NCI-H774 (cell line): ENCODE measurements at regions not wholly inside any gene's neighbourhood (a gene's known extent, or its start where the extent isn't known, plus 50 kb on each side); places are given as distances from the start of the nearest gene placed in this dataset.
A peak's percentile ranks its signal among the peaks of the same experiment; 100 is the strongest.
"Not testable (repeated sequence)": the region's sequence is repeated elsewhere in the genome, so short reads cannot be mapped to it uniquely, and the experiment has no call there.

ENCODE experiments used
- DNase-seq: peaks from one replicate; lab custom pipeline; 2025; lab: John Stamatoyannopoulos, UW

DNA sequence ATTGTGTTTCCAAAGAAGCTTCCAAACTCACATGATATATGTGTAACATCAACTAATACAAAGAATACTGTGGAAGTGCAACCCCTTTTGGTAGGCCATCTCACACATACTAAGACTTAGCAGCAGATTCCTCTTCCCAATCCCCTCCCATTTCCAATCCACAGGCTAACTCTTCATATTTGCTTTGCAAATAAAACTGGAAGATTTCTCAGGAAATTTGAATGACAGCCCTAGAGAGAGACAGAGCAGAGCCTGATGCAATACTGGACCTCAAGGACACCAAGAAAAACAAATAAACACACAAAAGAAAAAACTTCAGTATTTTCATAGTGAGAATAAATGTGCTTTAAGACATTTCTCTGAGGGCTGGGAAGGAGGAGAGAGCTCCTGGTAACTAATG lies 190.2 kb upstream of the BRINP3 start:
- DNase-seq, result no peak

DNA sequence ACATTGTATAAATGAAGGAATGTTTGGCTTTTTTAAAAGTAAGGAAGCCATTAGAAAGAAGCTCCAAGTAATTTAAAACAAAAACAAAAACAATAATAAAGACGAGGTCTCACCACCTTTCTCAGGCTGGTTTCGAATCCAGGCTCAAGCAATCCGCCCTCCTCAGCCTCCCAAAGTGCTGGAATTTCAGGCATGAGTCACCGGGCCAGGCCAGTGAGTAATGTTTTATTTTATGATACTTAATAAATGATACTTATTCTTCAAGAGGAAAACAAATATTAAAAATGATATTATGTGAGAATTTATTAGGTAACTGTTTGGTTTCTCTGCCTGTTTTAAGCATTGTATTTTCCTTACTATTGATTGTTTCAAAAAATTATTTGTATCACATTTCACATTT lies 201.4 kb upstream of the BRINP3 start:
- DNase-seq, result no peak

DNA sequence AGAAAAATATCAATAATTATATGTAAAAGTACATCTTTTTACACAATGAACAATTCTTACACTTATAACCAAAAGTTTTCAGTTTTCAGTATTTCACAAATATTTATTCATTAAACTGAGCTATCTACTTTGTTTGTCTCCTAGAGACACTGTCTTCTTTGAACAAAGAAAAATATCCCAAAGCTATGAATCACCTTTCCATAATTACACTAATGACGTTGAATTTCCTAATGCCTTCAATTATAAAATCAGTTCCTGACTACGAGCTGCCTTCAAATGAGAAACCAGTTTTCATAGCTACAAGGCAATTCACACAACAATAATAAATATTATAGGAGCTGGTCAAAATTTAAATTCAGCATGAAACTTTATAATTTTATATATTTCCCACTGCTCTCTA lies 201.8 kb upstream of the BRINP3 start:
- no peak for DNase-seq

DNA sequence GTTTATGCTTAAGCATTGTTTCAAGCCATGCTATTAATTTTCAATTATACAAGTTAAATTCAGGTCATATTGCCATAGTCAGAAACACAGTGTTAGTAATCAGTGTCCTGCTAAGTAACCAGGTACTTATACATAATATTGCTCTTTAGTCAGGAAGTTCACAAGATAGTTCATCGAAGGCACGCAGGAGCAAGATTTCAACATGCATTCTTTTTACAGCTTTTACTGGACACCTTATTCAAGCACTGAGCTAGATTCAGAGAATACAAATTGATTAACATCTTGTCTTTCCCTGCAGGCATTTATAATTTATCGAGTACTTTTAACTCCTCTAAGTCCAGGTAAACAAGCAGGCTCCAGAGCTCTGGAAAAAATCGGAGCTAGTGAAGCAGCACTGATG lies 202.3 kb upstream of the BRINP3 start:
- no peak for DNase-seq

DNA sequence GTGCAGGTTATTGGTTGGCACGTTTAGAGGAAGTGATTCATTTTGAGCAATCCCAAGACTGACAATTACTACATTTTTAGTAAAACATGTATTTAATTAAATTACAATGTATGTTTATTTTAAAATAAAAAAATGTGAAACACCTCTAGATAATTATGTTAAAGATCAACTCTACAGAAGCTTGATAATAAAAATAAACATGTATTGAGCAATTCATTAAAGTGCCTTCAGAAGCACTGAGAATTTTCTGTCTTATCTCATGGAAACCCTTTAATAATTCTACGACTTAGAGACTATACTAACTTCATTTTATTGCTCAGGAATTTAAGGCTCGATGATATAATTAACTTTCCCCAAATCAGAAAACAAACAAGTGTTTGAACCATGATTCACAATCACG lies 208.0 kb upstream of the BRINP3 start:
- DNase-seq, result no peak

DNA sequence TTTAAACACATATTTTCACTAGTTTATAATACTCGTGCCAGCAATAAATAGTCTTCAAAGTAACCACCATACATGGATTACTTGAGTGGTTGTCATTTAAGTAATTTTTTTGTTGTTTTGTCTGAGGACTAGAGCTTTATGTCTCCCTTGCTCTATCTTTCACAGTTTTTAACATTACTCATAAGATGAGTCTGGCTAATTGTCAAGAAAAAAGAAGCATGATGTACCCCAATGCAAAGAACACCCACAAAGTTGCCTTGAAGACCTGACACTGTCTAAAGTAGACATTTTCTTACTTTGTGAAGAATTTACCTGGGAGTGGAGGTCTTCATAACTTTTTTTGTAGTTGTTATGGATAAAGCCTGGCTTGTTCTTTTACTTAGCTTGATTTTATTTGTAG lies 210.4 kb upstream of the BRINP3 start:
- no peak for DNase-seq

DNA sequence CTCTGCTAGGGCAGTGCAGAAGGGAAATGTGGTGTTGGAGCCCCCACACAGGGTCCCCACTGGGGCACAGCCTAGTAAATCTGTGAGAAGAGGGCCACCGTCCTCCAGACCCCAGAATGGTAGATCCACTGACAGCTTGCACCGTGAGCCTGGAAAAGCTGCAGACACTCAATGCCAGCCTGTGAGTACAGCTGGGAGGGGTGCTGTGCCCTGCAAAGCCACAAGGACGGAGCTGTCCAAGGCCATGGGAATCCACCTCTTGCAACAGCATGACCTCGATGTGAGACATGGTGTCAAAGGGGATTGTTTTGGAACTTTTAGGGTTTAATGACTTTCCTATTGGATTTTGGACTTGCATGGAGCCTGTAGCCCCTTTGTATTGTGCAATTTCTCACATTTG lies 220.8 kb upstream of the BRINP3 start:
- not testable (repeated sequence) for DNase-seq

DNA sequence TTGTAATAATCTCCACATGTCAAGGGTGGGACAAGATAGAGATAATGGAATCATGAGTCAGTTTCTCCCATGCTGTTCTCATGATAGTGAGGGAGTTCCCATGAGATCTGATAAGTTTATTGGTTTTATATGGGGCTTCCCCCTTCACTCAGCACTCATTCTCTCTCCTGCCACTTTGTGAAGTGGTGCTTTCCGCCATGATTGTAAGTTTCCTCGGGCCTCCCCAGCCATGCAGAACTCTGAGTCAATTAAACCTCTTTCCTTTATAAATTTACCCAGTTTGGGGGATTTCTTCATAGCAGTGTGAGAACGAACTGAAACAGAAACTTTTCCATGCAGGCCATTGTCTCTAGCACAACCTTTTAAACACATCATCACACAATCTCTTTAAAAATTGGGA lies 221.5 kb upstream of the BRINP3 start:
- DNase-seq, result no peak

DNA sequence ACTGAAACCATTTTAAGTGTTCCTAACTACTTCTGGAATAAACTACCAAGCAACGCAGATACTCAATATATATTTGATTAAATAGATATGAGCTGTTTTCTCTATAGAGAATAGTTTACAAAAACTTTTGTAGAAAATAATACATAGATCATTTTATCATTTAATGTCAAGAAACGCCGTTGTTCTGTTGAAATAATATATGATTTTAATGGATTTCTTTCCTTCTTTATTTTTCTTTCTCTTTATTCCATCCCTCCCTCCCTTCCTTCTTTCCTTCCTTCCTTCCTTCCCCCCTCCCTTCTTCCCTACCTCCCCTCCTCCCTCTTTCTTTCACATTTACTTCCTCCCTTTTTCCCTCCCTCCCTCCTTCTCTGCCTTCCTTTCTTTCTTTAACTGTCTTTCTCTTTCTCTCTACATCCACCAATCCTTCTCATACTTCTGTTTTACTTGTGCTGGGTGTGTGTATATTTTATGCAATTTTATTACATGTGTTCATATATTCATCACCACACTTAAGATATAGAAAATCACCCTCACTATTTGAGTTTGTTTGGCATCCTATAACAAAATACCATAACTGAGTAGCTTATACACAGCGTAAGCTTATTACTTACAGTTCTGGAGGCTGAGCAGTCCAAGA lies 230.9 kb upstream of the BRINP3 start:
- no peak for DNase-seq

DNA sequence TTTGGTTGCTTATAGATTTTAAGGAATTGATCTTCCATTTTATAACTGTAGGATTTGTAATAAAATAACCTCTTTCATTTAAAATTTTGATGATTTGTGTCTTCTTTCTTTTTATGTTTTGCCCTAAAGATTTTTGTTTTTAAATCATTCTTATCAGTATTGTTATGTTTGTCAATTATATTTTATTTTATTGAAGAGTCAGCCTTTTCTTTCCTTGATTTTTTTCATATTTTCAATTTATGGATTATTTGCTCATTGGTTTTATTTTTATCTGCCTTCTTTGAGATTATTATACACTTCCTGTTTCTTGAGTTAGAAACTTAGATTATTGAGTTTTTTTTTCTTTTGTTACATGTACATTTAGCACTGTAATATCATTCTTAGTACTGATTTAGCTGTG lies 233.4 kb upstream of the BRINP3 start:
- no peak for DNase-seq

DNA sequence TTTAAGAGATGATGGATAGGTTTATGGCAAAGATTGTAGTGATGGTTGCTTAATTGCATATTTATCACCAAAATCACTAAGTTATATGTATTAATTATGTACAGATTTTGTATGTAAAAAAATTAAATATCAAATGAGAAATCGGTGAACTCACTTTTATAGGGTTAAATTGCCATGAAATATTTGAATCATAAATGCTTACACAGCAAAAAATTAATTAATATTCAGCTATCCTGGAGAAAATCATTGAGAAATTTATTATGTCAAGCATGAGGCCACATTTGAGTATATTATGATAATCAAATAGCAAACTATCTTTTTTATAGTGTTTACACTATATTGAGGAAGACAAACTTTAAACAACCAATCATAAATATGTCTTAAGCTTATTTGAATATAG lies 239.4 kb upstream of the BRINP3 start:
- DNase-seq, result no peak

DNA sequence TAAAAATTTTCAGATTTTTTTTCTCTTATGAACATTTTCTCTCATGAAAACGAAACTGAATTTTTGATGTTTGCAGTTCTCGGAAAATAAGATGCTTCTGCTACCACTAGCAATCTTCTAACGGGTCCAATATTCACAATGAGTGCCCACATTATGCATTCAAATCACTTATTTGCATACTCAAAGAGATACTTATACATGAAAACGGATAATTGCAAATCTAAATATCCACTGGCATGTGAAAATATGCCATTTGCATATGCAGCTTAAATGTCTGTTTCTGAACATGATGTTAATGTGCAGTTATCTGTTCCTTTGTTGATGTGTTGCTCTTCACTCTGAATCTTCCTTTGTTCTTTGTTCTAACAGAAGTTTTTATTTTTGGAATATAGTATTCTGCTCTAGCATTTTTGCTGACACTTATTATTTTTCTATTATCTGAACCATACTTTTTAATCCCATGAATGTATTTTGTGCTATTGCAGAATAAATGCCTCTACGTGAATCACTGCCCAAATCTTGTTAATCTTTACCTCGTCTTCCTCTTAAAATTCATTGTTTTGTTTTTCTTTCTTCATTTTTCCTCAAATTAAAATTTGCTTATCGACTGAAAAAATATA lies 259.4 kb upstream of the BRINP3 start:
- no peak for DNase-seq

DNA sequence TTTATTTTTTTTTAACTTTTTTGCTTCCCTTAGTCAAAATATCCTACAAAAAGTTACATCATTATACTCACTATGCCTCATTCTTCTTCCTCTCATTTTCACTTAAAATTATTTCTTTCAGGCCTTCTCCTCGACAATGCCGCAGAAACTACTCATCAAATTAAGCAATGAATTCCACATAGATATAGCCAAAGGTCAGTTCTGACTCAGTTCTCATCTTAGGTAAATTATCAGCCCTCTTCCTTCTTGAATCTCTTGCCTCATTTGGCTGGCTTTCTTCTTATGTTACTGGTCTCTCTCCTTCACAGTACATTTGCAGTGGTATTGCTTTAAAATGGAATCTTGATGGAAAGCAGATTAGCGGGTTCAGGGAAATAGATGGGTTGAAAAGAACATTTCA lies 260.7 kb upstream of the BRINP3 start:
- no peak for DNase-seq

DNA sequence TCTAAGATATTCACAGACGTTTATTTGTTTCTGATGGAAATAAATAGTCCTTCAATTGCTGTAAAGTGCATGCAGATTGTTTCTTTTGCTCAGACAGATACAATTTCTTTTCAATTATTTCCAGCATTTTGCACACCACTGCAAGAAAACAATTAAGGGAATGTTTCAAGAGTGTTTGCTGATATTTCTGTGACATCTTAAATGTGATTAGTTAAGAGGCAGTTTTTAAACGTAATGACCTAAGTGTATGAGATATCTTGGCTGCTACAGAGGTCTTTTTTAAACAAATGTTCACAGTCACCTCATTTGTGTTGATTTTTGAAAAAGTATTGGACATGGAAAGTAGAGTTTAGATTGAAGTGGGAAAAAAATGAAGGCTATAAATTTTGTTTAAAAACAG lies 262.3 kb upstream of the BRINP3 start:
- DNase-seq, result no peak

DNA sequence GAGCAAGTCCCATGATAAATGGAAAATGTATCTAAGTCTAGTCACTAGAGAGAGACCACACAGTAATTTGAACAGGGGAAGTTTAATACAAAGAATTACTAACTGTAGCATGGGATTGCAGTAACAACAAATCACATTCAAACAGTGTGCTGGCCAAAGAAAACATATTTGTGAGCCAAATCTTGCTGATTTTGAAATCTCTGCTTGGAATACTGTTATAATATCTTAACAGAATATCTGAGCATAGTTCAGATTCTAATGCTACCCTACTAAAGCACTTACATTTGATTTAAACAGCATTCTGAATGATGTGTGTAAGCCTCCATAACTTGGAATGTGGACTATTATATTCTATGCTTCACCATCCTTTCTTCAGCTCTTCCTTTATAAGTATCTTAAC lies 270.0 kb upstream of the BRINP3 start:
- DNase-seq, result no peak

DNA sequence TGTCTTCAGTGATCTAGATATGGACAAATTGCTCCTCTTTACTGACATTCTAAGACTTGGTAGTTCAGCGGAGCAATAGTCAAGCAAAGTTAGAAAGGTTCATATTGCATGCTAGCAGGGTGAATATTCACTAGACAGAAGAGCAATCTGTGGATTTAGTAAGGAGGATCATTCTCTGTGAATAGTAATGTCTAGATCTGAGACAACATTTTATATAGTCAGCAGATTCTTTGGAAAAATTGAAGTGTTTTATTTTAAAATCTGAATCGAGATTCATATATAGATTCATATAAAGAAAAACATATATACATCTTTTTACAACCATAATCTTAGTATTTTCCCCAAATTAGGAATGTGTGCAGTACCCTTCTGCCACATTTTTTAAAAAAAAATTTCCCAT lies 274.5 kb upstream of the BRINP3 start:
- DNase-seq, result no peak

DNA sequence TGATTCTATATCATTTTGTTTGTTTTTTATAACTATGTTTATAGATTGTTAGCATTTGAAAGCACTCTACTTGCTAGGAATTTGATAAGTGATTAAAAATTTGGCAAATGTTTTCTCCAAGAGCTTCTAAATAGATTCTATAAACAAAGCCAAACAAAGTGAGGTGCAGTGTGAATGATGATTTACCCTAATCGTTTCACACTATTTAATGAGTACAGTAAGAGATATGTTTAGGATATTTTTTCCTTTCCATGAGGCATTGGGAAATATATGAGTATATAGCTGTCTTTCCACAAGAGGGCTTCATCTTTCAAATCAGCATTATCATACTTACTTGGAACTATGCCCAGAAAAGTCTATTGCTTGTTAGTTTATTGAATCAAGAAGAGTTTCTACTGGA lies 277.0 kb upstream of the BRINP3 start:
- peak; percentile 52 for DNase-seq

DNA sequence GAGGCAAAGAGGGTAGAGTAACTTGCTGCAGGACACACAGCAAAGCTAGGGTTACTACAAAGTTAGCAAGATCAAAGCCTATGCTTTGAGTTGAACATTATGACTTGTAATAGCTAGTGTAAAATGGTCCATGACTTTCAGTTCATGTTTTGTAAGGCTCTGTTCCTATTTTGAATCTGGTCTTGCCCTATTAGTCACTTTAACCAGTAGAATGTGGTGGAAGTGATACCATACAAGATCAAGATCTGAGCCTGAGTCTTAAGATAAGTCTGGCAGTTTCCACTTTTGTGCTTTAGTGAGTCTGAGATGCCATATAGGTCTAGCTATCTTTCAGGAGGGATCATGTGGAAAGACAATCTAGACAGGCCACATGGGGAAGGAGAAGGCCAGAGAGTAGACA lies 282.1 kb upstream of the BRINP3 start:
- no peak for DNase-seq

DNA sequence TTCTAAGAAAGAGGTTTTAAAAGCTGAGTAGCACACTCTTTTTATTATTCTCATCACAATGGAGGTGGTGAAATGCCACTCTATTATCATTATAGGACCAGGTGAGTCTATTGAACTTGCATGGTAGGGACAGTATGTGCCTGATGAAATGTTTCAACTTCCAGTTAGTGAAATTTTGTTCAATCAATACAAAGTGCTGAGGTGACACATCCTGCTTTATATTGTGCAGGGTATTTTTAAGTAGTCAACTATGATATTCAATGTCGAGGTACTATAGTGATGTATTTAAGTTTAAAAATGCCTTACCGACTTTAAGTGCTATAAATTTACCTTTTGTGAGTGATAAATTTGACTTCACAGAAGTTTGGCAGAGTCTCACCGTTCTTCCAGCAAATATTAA lies 284.7 kb upstream of the BRINP3 start:
- DNase-seq, result no peak

DNA sequence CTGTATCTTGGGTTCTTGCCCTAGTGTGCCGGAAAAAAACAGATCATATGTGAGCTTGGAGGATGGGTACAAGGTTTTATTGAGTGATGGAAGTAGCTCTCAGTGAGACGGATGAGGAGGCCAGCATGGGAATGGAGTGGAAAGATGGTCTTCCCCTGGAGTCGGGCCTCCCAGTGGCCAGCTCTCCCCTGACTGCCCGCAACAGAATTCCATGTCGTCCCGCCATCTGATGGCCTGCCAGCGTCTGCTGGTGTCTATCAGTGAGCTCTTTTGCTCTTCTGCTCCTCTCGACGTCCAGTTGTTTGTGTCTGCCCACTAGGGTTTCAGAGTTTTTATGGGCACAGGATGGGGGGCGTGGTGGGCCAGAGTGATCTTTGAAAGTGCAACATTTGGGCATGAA lies 315.2 kb upstream of the BRINP3 start:
- no peak for DNase-seq

DNA sequence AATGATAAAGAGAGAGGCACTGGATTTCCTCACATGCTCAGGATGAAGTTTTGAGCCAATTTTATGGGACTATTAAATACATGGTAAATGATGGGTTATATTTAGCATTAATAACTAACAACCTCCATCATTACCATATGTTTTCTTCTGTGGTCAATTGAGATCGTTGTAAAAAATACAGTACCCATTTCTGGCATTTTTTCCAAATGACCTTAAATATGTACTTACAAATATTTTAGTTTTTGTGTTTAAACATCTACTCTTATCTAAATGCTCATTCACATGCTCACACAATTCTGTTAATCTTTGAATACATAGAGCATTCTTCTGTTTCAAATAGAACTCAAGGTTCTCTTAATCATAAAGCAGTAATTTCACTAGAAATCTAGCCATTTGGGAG lies 330.0 kb upstream of the BRINP3 start:
- no peak for DNase-seq

DNA sequence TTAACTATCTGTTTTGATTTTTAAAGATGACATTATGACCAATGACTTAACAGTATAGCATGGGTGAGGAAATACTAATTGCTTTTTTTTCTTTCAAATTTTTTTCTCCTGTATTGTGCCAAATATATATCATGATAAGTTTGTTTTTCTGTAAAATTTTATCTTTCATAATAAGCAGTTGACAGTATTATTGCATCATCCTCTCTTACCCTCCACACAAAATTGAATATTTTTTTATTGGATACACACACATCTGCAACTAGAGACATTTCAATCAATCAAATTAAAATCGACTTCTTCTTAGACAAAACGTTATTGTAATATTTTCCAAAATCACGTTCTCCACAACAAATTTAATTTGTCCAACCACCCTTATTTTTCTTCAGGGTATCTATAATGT lies 330.4 kb upstream of the BRINP3 start:
- DNase-seq, result no peak

DNA sequence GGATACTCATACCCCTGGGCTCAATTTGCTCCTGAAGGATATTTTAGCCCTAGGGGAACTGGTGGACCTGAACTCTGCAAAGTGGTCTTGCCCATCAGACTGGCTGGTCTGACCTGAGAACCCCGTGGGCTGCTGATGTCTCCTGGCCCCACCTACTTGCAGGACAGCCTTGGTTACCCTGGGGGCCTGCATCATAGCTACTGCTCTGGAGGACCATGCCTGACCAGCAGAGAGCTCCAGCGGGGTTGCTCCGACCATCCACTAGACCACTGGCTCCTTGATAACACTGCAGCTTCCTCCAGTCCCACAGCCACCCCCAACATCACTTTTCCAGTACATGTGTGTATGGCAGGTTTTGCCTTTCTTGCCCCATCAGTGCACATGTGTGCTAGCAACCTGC lies 331.6 kb upstream of the BRINP3 start:
- no peak for DNase-seq

DNA sequence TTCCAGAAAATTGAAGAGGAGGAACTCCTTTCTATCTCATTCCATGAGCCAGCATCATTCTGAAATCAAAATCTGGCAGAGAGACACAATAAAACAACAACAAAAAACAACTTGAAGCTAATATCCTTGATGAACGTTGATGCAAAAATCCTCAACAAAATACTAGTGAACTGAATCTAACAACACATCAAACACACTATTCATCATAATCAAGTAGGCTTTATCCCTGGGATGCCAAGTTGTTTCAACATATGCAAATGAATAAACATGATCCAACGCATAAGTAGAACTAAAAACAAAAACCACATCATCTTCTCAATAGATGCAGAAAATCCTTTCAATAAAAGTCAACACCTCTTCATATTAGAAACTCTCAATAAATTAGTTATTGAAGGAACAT lies 335.3 kb upstream of the BRINP3 start:
- DNase-seq, result no peak

DNA sequence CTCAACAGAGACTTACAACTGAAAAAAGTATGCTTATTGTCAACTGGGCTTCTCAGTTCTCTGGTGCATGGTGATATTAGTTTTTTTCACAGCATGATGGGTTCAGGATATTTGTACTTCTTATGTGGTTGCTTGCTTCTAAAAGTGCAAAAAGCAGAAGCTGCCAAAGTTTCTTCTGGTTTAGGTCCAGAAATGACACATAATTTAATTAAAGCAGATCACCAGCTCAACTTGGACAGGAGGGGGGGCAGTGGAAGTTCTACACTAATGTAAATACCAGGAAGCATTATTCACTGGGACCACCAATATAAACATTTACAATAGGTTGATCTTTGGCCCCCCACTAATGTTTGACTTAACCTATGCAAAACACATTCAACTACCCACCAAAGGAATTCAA lies 354.8 kb upstream of the BRINP3 start:
- DNase-seq, result no peak
